Fibroblast of pulmonary artery (primary cell): ENCODE measurements at regions not wholly inside any gene's neighbourhood (a gene's known extent, or its start where the extent isn't known, plus 50 kb on each side); places are given as distances from the start of the nearest gene placed in this dataset.

Experiments used
- DNase-seq: peaks from one replicate; pipeline ENCODE4 v3.0.0-alpha.2; 2010; ENCODE audit warnings: low read depth
- H3K4me3 ChIP-seq: replicated peaks from 2 replicates; pipeline ENCODE4 v1.5.1; 2011; ENCODE audit warnings: low read depth, mild to moderate bottlenecking, control low read depth, low read length, moderate library complexity
- TF ChIP-seq, protein P1 (sequence below): IDR thresholded peaks from 2 replicates; pipeline ENCODE4 v1.5.1; 2011; ENCODE audit warnings: mild to moderate bottlenecking, control low read depth, low read length, inconsistent platforms; ENCODE audit errors: missing control alignments

DNA sequence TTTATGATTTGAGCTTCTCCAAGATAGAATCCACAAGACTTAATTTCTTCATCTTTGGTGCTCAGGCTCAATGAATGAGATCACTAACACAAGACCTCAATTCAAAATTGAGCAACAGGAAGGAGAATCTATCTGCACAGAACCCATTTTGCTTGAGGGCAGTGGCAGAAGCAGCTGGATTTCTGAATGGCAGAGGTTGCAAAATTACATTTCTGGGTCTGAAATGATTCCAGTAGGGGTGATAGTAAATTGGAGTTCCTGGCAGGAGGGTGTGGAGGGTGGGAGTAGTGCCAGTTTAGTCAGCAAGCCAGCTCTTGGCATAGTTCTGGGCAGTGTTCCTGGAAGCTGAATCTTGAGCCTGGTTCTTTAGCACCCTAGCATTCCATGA lies 281.1 kb downstream of the SLC7A11 start:
- H3K4me3 ChIP-seq, result no peak overlapping the region
- peak; percentile 82 for DNase-seq
- TF ChIP-seq, protein P1, sequence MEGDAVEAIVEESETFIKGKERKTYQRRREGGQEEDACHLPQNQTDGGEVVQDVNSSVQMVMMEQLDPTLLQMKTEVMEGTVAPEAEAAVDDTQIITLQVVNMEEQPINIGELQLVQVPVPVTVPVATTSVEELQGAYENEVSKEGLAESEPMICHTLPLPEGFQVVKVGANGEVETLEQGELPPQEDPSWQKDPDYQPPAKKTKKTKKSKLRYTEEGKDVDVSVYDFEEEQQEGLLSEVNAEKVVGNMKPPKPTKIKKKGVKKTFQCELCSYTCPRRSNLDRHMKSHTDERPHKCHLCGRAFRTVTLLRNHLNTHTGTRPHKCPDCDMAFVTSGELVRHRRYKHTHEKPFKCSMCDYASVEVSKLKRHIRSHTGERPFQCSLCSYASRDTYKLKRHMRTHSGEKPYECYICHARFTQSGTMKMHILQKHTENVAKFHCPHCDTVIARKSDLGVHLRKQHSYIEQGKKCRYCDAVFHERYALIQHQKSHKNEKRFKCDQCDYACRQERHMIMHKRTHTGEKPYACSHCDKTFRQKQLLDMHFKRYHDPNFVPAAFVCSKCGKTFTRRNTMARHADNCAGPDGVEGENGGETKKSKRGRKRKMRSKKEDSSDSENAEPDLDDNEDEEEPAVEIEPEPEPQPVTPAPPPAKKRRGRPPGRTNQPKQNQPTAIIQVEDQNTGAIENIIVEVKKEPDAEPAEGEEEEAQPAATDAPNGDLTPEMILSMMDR, result no peak

DNA sequence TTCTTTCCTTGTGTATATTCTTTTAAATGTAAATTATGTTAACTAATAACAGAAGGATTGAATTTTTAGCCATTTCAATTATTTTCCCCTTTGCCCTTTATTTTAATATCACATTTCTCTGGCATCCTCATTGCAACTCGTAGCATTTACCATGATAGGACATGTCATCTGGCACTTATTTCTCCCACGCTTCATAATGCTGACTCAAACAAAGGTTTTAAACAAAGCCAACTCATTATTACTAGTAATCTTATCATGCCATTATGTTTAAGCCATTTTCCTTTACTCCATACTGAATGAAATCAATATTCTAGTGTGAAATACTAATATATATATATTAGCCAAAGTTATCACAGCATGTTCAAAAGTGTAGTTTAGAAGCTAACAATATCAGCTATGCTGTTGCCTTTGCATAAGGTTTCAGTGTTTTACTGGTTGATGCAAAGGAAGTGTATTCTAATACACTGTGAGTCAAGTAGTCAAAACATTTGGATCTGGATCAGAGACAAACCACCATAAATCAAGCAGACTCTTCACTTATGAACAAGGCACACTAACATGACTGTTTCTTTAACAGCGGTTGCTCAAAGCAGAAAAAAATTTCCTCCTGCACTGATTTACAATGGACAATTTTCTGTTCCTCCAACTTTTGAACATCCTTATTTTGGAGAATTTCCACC lies 281.6 kb downstream of the SLC7A11 start:
- H3K4me3 ChIP-seq, result no peak overlapping the region
- TF ChIP-seq, protein P1, result no peak
- peak; percentile 75 for DNase-seq

DNA sequence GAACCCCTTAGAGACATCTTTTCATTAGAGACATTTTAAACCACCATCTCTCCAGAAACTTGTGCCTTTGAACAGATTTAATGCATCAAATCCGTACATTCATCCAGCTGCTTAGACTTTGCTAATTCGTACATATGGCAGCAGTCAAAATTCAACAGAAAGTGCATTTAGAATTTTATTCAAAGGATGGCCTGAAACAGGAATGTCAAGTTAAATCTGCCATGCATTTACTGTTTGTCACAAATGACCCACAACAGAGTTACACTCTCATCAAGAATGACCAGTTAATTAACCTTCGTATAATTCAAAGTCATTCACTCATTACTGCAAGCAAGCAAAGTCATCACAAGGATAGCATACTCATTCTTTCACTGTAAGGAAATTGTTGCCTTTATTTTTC lies 284.3 kb downstream of the SLC7A11 start:
- TF ChIP-seq, protein P1, result no peak
- DNase-seq, result no peak
- H3K4me3 ChIP-seq, result no peak overlapping the region

DNA sequence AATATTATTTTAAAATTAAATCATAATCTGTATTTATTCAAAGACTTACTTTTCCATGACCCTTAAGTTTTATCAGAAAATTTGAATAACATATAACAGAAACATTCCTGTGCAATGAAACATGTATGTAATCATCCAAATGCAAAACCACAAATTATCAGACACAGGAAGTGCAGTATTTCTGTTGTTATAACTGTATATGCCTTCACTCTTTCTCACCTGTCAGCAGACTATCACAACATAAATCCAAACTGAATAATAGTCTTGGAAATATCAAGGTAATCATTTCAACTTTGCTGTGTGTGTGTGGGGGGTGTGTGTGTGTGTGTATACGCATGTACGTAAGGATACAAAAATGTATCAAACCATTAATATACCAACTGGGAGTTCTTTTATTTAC lies 285.9 kb downstream of the SLC7A11 start:
- H3K4me3 ChIP-seq, result no peak overlapping the region
- TF ChIP-seq, protein P1, result no peak
- peak; percentile 41 for DNase-seq

DNA sequence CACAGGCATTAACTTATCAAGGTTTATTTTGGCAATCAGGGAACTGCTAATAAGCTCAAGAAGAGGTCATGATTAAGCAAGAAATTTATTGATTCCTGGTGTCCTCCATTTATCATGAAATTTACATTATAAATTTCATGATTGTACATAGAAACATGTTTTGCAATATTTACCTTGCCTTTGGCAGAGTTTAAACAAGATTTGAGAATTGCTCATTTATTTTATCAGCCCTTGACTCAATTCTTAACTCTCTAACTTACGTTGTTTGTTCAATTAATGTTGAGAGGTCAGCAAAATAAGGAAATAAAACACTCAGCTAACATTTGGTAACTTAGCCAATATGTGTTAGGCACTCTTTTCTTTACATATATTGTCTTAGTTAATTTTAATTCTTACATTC lies 286.6 kb downstream of the SLC7A11 start:
- no peak for DNase-seq

DNA sequence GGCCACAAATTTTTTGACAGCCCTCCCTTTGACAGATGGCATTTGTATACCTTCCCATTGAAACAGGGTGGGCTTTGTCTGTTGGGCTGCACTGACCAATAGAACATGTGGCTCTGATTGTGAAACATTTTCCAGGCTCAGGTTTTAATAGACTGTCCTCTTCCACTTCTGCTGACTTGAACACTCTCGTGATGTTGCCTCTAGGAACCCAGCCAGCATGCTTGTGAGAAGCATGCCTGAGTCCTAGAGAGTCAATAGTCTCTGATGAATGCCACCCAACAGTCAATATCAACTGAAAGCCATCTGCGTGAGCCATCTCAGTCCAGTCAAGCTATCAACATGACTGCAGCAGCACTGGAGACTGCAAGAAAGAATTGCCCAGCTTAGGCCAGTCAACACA lies 290.0 kb downstream of the SLC7A11 start:
- no peak overlapping the region for H3K4me3 ChIP-seq
- DNase-seq, result no peak
- TF ChIP-seq, protein P1, result no peak

More for the DNA sequence above, 286.6 kb downstream of the SLC7A11 start:
- no peak overlapping the region for H3K4me3 ChIP-seq
- TF ChIP-seq, protein P1, result no peak

DNA sequence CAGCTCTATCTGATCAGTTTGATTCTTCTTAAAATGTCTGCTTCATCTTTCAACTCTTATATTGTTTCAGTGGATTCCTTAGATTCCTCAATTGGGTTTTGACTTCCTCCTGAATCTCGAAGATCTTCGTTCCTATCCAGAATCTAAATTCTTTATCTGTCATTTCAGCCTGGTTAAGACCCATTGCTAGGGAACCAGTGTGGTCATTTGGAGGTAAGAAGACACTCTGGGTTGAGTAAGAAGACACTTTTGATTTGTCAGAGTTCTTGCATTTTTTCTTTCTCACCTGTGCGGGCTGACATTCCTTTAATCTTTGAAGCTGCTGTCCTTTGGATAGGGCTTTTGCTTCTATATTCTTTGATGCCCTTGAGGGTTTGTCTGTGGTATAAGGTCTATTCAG lies 291.9 kb downstream of the SLC7A11 start:
- no peak for DNase-seq
- TF ChIP-seq, protein P1, result no peak
- no peak overlapping the region for H3K4me3 ChIP-seq
